ENCODE measurements at regions not wholly inside any gene's neighbourhood (a gene's known extent, or its start where the extent isn't known, plus 50 kb on each side); places are given as distances from the start of the nearest gene placed in this dataset.
"Not testable (repeated sequence)": the region's sequence is repeated elsewhere in the genome, so short reads cannot be mapped to it uniquely, and the experiment has no call there.

DNA sequence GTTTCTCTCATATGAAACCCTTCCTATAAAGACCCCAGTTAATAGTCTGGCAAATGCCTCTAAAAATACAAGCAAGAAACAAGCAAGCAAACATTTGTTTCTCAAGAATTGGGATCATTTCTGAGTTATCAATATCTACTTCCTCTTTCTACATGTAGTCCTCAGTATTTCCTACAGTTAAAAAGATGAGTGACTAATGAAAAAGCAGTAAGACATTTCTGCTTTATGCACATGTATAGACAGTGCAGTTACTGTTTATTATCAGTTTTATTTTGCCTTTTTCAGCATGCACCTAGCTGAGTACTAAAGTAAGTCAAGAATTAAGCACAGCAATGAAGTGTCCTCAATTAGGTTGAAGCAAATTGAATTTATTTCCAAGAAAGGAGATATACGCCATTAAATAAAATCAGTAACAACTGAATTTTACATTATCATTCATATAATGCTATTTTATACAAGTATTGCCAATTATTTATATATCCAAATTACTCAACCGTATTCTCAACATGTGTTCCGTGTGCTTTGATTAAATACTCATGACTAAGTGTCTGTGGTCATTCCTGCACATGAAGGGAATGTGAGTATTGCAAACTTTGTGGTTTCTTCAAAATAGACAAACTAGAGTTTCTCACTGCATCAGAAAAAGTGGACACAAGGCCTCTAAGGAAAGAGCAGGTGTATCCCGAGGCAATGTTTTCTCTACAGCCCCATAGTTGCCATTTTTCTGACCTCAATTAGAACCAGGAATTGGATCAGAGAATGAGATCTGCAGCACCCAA, 159.3 kb upstream of the MARCKS start:
- peak; percentile 22 for DNase-seq

DNA sequence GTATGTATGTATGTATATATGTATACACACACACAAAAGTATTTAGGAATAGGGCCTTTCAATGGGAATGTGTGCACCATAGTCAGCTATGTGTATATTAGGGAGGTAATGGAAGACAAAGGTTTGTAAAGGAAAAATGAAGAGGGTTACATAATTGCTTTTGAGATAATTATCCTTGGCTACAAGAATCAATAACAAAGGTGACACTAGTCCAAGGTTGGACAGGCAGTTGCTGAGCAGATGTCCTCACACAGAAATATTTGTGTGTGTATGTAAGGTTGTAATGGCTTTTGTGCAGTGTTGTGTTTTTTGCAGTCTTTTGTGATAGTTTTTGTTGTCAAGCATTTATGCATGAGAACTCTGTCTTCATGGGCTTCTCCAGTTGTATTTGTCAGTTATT, 157.9 kb upstream of the MARCKS start:
- no peak for DNase-seq

DNA sequence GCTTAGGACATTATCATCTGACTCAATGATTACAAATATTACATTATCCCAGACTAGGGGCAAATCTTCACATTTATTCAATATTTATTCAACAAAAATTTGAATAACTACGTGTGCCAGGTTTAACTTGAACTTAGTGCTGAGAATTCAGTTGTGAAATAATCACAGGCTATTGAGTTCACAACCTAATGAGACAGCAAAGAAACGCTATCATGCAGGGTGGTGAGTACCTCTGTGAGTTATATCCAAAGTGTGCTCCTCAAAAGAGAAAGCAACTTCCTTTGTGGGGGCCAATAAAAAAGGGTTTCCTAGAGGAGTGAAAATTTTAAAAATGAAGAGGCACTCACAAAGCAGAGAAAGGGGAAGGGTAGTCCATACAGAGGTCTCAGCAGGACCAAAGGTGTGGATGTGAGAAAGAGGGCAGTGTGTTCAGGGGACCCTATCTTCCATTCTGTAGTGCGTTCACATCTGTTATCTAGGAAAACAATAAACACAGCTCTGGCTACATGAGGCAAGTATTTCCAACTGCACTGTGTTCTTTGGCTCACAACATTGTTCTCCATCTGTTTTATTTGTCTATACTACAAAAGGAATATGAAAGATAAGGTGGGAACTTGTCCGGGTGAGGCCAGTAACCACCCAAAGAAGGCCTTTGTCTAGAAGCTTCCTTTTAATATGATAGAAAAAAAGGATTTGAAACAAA, 155.4 kb upstream of the MARCKS start:
- no peak for DNase-seq

DNA sequence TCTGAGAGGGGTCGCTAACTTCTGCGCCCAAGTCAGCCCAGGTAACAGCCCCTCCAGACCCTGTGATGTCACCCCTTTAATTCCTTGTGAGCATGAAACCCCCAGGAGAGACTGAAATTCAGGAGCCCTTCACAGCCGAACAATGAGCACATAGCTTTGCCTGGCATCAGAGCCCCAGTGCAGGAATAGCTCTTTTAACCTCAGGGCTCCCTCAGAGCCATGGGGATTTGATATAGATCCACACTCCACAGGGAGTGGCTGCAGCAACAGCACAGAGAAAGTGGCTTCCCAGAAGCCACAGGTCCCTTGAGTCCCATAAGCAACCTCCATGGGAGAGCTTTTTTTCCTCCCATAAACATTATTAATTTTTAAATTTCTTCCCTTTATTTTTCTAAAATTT, 150.0 kb upstream of the MARCKS start:
- DNase-seq = no peak

DNA sequence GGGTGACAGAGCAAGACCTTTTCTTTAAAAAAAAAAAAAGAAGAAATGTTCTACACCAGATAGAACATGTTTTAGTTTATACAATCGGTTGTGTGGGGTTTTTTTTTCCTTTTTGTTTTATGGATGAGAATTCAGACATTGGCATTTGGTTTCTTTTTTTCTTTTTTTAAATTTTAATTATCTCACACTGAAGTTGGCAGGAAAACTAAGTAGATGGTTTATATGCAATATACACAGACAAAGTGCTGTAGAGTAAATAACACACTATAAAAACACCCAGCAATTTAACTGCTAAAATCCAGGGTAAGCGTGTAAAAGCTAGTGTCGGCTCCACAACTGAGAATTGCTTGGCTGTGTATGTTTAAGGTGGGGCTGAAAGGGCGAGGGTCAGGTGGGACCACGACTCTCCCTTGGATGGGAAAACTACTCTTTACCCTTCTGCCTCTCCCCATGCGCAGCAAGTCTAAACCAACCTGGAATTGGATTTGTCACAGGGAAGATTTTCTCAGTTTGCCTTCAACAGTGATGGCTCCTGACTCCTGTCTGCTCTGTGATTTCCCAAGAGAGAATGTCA, 147.1 kb upstream of the MARCKS start:
- DNase-seq = no peak

DNA sequence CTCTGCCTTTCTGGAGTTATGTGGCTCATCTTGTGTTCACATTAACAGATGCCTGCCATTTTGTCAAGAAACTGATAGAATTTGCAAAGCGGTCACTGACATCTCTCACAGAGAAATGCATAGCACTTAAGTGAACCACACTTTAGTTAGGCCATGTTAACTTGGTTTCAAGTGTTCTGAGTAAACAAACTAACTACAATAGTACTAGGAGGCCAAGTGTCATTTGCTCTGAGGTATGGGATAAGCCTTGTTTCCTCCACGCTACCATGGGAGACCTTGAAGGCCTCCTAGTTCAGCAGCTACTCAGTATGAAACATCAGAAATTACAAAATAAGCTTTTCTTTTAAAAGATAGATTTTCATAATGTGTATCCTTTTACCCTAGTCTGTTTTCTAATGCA, 143.5 kb upstream of the MARCKS start:
- DNase-seq = no peak

DNA sequence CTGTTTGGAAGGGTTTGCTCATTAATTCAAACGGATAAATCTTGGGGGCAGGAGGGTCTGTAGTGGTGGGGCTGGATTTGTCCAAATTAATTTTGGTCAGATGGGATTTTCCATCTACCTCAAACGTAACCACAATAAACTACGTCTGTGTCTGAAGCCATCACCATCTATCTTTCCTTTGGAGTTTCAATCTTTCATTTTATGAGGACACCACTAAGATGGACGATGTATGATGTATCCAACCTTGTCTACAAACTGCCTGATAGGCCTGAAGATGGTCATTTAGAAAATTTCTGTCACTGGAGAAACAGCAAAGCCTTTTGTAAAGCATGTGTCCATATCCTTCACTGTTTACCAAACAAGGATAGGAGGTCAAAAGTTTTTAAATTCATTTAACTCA, 138.6 kb upstream of the MARCKS start:
- no peak for DNase-seq

DNA sequence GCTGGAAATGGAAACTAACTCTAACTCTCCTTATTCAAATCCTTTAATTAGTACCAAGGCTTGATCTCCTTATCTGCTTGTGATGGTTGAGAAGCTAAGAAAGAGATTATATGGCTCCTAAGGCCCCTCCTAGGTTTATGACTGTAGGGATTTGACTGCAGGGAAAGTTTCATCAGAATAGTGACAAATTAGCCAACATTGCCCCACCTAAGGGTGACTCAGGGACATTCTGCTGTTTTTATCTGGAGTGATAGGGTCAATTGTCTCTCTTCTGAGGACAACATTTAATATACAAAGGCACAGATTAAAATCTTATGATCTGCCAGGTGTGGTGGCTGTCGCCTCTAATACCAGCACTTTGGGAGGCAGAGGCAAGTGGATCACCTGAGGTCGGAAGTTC, 138.1 kb upstream of the MARCKS start:
- no peak for DNase-seq

DNA sequence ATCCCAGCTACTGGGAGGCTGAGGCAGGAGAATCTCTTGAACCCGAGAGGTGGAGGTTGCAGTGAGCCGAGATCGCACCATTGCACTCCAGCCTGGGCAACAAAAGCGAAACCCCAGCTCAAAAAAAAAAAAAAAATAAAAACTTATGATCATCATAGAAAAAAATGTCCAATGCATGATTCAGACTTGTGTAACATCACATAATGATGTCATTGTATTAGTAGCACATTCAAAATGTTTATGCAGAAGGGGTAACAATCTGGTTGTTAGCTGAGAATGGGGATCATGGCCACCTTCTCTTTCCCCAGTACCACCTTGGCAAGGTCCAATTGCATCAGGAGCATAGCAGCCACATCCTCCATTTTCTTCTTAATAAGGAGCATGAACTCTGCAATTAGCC, 137.6 kb upstream of the MARCKS start:
- peak; percentile 2 for DNase-seq

DNA sequence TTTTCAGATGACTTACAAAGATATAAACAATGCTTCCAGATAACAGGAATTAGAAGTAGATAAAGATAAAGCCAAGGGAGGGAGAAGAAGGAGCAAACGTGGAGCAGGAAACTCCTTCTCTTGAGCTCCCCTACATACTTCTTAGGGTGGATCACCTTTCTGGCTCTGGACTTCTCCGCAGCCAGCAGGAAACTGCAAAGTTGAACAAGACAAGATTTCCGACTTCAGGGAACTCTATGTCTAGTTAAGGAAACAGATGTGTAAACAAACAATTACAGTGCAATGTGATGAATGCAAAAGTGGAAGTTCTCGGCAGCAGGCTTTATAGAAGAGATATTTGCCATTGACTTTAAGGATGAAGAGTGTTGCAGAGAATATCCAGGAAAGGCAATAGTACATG, 134.0 kb upstream of the MARCKS start:
- no peak for DNase-seq

DNA sequence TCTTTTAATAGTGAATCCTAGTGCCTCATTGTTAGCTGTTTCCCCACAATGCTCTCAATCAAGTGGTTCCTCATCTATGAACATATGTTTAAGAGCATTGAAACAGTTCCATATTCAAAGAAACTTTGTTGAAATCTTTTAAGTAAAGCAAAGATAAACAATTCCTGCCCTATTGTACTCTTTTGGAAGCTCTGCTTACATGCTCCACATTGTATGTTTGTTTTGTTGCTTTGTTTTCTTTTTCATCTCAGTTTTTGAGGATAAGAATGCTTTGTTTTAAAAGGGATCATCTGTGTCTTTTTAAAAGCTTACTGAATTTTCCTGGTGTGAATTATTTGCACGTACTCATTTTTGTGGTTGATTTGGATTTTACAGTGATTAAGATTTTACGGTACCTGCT, 132.2 kb upstream of the MARCKS start:
- not testable (repeated sequence) for DNase-seq

DNA sequence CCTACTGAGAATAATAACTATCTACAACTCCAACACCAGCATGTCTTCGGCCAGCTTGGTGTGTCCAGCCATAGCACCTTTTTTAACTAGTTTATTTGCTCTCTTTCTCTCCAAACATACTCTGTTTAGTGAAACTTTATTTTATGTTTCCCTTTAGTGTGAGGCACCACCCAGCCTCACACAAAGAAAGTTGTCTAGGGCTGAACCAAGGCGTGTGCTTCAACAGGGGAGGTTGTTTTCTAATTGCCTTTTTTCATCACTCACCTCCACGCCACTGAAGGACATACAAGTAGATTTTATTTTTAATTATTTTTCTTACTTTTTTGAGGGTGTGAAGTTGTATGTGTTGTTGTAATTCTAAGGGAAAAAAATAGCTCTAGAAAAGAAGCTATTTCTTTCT, 125.6 kb upstream of the MARCKS start:
- DNase-seq = no peak

DNA sequence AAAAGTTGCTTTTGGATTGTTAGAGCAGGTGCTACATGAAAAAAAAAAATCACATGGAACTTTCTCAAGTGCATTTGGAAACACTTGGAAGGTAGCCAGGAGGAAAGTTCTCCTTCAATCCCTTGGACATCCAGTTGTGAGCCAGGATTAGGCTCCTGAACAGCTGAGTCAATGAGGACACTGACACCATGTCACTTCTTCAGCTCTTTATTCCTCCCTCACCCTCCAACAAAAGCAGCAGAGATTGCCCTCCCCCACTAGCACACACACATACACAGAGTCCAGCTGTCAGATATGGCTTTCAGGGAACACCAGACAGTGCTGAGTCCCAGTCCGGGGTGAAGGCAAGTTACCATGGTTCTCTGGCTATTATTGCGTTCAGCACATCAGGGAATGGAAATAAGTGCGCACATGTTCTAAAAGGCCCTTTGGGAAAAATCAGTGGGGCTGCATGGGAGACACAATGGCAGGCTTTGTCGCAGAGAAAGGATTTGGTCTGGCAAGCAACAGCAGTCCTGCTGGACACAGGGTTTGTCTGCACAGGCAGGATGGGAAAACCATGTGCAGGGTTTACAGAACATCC, 124.7 kb upstream of the MARCKS start:
- DNase-seq = no peak

DNA sequence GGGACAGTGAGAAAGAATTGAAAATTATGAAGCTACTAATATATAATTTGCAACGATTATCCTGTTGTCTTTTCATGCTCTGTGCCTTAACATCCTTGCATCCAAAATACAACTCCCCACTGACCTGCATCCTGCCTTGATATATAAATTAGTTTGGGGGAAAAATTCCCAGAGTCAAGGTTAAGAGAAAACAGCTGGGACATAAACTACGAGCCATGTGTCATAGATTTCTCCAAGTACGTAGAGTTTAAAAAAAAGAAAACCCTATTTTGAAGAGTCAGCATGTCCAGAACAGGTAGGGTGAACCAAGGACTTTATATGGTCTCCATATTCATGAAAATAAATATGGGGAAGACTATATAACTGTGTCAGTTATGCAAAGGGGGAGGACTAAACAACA, 123.8 kb upstream of the MARCKS start:
- DNase-seq = no peak

DNA sequence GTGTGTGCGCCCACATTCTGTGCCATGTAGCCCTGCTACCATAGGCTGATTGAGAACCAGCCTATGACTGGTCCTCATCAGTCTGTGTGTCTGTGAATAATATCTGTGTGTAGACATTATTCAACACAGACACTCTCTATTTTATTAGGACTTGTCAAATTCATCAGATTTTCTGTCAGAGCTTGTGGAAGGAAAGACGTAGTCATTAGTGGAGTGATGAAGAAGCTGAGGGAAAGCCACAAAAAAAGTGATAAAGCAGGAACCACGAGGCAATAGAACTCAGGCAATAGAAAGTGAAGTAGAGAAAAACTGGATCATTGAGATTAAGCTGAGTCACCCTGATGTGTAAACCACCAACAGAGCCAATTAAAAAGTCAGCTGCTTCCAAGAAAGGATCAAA, 122.2 kb upstream of the MARCKS start:
- DNase-seq = no peak

DNA sequence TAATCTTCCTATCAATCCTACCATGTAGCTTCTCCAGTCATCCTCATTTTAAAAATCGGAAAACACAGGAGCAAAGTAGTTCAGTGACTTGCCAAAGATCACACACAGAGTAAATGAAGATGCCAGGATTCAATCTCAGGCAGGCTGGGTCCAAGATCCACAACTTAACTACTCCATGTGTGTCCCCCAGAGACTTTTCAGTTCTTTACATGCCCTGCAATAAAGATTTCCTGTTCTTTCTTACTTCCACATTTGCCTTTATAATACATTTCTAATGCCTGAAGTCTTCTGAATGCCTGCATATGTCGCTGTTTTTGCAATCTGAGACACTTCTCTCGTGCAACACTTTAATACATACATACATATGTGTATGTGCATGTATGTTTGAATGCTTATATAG, 121.7 kb upstream of the MARCKS start:
- DNase-seq = no peak

DNA sequence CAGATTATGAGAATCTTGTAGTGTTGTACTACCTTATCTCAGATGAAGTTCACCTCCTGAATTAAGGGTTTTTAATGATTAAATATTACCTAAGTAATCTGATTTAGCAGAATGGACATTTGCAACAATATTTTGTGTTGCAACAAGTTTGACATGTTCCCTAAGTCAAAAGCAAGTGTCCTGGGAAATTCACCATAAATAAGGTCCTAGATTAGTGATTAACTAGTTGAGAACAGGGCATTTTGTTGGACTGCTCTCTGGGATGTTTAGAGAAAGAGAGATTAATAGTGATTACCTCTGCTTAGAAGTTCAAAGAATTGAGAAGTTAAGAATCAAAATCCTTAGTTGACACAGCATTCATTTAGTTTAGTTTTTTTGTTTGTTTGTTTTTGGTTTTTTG, 120.2 kb upstream of the MARCKS start:
- DNase-seq = no peak

DNA sequence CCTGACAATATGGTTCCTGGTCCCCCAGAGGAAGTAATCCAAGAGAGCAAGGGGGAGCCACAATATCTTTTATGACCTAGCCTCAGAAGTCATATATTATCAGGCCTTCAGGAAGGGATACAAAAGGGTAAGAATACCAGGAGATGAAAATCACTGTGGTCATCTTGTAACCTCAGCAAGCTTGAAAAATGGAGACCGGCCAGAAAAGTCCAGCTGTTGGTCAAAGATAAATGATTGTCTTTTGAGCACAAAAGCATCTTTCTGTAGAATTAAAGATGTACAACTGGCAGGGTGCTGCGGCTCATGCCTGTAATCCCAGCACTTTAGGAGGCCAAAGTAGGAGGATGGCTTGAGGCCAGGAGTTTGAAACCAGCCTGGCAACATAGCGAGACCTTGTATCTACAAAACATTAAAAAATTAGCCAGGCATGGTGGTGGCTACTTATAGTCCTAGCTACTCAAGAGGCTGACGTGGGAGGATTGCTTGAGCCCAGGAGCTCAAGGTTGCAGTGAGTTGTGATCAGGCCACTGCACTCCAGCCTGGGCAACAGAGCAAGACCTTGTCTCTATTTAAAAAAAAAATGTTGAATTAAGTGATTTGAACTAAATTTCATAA, 118.0 kb upstream of the MARCKS start:
- no peak for DNase-seq

DNA sequence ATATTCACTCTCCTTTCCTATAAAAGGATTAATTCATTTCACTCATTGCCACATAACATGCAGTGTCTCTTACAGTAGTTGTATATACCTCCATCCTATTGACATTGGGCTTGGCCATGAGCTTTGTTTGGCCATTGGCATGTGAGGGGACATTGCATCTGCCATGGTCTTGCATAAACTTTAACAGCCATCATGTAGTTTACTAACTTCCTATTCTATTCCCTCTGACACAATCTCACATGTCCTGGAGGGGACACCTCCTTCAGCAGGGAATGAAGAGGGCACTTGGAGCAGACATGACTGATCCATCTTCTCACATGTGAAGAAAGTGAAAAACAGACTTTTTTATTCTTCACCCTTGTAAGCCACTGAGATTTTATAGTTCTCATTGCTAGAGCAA, 115.5 kb upstream of the MARCKS start:
- DNase-seq = no peak

DNA sequence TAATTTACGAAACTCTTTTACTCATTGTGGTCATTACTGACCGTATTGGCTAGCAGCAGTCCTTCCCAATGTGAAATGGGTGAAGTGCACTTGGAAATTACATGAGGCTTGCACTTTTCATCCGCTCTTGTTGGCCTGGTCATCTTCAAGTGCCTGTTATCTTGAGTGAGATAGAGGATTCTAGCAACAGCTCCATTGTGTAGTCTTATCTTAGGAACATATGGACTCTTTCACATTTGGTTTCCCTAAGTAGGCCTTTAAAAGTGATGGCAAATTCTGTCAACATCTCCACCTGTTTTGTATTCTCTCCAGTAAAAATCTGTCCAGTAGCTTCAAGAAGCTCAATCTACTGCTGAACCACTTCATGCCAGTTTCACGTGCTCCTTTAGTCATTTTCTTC, 114.8 kb upstream of the MARCKS start:
- DNase-seq = no peak

DNA sequence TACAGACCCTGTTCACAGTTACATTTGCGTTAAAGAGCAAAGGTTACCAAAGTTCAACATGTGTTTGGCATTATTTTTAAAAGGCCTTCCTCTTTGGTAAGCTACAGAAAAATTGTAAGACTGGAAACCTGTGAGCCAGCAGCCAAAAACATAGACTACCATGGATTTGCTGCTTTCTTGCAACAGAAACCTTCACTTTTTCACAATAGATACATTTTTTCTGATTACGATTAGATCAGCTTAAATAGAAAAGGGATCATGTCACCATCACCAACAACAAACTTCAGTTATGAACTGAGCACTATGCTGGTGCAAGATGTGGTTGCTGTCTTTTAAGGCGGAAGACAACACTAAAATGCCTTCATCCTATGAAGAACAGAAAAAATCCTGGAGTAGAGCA, 112.3 kb upstream of the MARCKS start:
- DNase-seq = no peak

DNA sequence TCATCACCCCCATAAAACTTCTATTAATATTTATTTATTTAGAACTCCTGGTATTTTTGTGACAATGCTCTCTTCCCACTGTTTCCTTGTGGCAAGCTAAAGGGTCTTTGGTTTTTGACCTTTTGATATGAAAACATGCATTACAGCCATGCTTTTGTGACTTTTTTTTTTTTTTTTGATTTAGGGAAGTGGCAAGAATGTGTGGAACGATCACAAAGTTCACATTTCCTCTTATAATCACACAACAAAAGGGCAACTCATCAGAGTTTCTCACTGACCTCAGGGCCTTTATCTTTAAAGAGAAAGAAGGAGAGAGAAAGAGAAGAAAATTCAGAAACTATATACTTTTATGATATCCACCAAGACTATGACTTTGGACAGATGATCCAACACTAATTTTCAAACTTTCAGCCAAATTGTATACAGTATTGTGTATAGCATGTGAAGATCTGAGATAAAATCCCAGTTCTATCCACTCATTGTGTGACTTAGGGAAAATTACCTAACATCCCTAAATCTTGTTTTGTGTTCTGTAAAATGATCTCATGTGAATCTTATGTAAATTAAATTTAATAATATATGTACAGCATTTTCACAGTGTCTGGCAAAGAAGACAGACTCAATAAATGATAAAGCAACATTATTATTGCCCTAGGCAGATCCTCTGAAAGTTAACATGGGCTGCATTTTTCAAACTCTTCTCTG, 106.8 kb upstream of the MARCKS start:
- DNase-seq = no peak

DNA sequence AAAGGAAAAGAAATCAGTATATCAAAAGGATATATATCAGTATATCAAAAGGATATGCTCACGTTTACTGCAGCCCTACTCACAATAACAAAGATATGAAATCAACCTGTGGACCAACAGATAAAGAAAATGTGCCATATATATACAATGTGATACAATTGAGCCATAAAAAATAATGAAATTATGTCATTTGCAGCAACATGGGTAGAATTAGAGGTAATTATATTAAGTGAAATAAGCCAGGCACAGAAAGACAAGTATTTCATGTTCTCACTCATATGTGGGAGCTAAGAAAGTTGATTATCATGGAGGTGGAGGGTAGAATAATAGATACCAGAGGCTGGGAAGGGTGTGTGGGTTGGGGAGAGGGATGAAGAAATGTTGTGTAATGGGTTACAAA, 102.9 kb upstream of the MARCKS start:
- DNase-seq = no peak

Data from amniotic stem cell (primary cell).